ENCODE measurements at regions not wholly inside any gene's neighbourhood (a gene's known extent, or its start where the extent isn't known, plus 50 kb on each side); places are given as distances from the start of the nearest gene placed in this dataset.

DNA sequence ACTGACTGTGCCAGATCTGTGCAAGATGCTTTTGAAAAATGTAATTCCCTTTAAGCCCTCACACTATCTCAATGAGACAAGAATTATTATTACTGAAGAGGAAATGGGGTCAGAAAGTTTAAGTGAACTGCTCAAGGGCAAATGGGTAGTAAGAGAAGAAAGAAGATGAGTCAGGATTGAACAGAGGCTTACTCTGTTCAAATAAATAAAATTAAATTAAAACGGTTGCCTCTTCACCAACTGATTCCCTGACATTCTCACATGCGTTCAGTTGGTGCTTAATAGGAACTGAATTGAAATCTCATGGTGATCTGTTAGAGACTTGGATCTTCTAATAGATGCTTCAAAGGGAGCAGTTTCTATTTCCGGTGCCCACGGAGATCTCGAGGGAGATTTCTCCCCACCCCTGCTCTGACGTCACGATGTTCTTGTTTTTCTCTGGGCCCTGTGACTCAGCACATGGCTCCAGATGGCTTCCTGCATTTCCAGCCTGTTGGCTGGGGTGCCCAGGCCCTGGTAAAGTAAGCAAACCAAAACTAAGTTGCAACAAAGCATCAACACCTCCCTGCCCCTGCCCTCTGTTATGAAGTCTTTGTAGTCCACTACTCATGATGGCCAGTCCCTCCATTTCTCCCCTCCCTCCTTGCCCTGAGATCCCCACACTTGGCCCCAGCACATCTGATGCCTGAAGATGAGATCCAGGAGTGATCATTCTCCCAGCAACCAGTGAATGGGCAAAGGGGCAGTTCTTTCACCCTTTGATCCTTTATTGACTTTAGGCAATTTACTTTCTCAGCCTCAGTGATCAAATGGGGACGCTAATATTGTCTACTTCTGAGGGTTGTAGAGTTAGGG lies 106.1 kb upstream of the CPEB4 start:
- no peak for TF ChIP-seq CTCF (IDR thresholded peaks at IDR 0.05; ENCODE audit: low read depth, low read length, missing input control)
- TF ChIP-seq, protein P1, sequence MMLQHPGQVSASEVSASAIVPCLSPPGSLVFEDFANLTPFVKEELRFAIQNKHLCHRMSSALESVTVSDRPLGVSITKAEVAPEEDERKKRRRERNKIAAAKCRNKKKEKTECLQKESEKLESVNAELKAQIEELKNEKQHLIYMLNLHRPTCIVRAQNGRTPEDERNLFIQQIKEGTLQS (IDR thresholded peaks at IDR 0.05), result no peak
- TF ChIP-seq GABPA (IDR thresholded peaks at IDR 0.05 in 1 of 2, conservative IDR thresholded peaks at IDR 0.05 in 1 of 2), result no peak
- TF ChIP-seq, protein P2, sequence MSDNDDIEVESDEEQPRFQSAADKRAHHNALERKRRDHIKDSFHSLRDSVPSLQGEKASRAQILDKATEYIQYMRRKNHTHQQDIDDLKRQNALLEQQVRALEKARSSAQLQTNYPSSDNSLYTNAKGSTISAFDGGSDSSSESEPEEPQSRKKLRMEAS (IDR thresholded peaks at IDR 0.05), result peak; percentile 67
- TF ChIP-seq FOXA1 (IDR thresholded peaks at IDR 0.05), result peak; percentile 38
- no peak for TF ChIP-seq JUND (IDR thresholded peaks at IDR 0.05)

Data from liver (tissue), 3 donors.